ENCODE measurements at regions not wholly inside any gene's neighbourhood (a gene's known extent, or its start where the extent isn't known, plus 50 kb on each side); places are given as distances from the start of the nearest gene placed in this dataset.

DNA sequence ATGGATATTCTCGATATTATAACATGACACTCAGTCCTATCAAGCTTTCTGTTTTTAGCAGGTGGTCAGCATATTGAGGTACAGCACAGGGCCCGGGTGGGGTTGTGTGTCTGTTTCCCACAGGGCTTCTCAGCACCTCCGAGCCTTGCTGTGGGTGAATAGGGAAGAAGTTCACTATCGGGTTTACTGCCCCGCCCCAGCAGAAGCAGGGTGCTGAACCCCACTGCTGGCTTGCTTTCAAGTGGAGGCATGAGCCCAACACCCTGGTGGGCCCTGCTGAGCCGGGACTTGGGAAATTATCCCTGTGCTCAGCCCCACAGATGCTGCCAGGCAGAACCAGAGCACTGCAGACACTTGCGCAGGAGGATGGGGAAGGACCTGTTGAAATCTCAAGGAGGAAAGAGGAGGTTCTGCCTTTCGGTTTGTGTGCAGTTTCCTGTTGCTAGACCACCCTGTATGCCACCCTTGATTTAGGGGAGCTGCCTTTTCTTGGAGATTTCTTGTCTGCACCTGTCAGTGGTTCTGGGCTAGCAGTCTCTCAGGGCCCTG, 270.3 kb upstream of the SALL3 start:
- H3K27ac Mint-ChIP-seq, result no peak overlapping the region
- no peaks in the 10 kb centered on the region for H3K4me1 Mint-ChIP-seq
- no peak overlapping the region for H3K4me3 Mint-ChIP-seq
- no peaks in the 10 kb centered on the region for H3K36me3 Mint-ChIP-seq (ENCODE audit: low read depth)
- H3K9me3 Mint-ChIP-seq, result peaks cover 20% of the 10 kb centered on the region
- DNase-seq (no peak), ATAC-seq (no peak)
- no peaks in the 10 kb centered on the region for H3K27me3 Mint-ChIP-seq

DNA sequence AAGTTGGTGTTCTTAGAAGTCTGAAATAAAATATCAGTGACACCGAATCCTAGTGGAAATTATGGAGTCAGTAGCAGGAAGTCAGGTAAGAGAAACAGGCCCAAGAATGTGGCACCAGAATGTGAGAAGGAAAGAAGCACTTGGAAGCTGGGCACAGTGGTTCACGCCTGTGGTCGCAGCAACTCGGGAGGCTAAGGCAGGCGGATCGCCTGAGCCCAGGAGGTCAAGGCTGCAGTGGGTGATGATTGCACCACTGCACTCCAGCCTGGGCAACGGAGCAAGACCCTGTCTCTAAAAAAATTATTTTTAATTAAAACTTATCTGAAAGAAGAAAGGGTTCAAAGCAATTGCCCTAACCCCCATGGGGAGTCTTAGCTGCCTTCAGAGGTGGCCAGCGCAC, 268.3 kb upstream of the SALL3 start:
- no peak for ATAC-seq
- no peak for DNase-seq
- Mint-ChIP-seq H3K4me1 (no peaks in the 10 kb centered on the region), H3K9me3 (peaks cover 16% of the 10 kb centered on the region), H3K36me3 (ENCODE audit: low read depth) (no peaks in the 10 kb centered on the region), H3K27me3 (no peaks in the 10 kb centered on the region), H3K27ac (no peak overlapping the region), H3K4me3 (no peak overlapping the region)

GRCh38 chr18:78711971-78712370, 267.6 kb upstream of the SALL3 start:
- Mint-ChIP-seq H3K4me1 (no peaks in the 10 kb centered on the region), H3K27me3 (no peaks in the 10 kb centered on the region), H3K4me3 (no peak overlapping the region), H3K36me3 (ENCODE audit: low read depth) (no peaks in the 10 kb centered on the region), H3K9me3 (peaks cover 16% of the 10 kb centered on the region), H3K27ac (no peak overlapping the region)
- ATAC-seq (no peak), DNase-seq (no peak)

DNA sequence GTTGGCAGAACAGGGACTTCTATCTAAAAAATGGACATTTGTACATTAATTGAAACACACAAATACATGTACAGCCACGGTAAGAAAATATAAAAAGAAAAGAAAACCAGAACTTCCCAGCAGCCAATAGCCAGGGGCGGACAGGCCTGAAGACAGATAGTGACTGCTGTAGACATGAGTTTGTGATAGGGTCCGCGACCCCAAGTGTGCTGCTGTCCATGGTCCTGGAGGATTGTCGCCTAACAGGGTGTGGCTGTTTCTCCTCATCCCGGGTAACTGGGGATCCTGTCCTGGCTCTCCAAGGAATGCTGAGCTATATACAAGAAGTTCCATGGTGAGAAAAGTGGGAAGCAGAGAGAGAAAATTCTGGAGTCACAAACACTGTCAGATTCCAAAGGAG, 266.5 kb upstream of the SALL3 start:
- no peak for DNase-seq
- H3K36me3 Mint-ChIP-seq (ENCODE audit: low read depth), result no peaks in the 10 kb centered on the region
- ATAC-seq, result no peak
- H3K27me3 Mint-ChIP-seq, result no peaks in the 10 kb centered on the region
- no peak overlapping the region for H3K27ac Mint-ChIP-seq
- peaks cover 11% of the 10 kb centered on the region for H3K9me3 Mint-ChIP-seq
- no peak overlapping the region for H3K4me3 Mint-ChIP-seq
- no peaks in the 10 kb centered on the region for H3K4me1 Mint-ChIP-seq

- Mint-ChIP-seq H3K4me3 (no peak overlapping the region), H3K9me3 (peaks cover 4% of the 10 kb centered on the region), H3K27ac (no peak overlapping the region), H3K27me3 (no peaks in the 10 kb centered on the region), H3K36me3 (ENCODE audit: low read depth) (no peaks in the 10 kb centered on the region), H3K4me1 (no peaks in the 10 kb centered on the region)
- ATAC-seq (no peak), DNase-seq (no peak)
Observed at GRCh38 chr18:78713726-78714125, 265.9 kb upstream of the SALL3 start.

DNA sequence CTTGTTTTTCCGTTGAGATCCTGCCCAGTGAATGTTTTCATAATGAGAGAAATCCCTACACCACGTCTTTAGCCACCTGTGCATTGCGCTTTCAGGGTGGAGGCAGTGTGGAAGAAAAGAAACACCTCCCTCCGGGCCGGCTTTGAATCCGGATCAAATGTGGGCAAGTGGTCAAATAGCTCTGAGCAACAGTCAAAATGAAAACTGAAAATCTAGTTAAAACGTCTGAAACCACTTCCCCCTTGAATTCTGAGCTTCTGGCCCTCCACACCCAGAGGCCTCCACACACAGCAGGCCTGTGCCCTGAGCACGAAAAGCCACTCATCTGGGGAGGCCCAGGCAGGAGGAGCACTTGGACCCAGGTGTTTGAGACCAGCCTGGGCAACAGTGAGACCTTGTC, 263.6 kb upstream of the SALL3 start:
- no peak for ATAC-seq
- Mint-ChIP-seq H3K36me3 (ENCODE audit: low read depth) (no peaks in the 10 kb centered on the region), H3K27ac (no peak overlapping the region), H3K9me3 (no peaks in the 10 kb centered on the region), H3K4me3 (no peak overlapping the region), H3K4me1 (no peaks in the 10 kb centered on the region), H3K27me3 (peaks cover 2% of the 10 kb centered on the region)
- DNase-seq, result no peak

DNA sequence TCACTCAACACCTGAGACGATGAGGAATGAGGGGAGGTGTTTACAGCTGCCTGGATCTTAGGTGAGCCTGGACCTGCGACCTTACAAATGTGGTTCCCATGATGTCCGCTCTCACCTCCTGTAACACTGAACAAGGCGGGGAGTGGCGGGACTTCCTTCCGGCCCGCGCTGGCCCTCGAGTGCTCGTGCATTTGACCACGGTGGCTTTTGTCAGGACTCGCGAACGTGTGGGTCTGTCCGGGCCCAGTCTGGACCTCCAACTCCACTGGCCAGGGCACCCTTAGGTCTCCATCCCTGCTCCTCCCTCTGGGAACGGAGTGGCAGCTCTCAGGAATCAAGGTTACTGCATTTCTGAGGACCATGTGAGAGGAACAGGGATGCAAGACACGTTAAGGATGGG, 263.0 kb upstream of the SALL3 start:
- H3K4me1 Mint-ChIP-seq, result no peaks in the 10 kb centered on the region
- no peak overlapping the region for H3K4me3 Mint-ChIP-seq
- H3K9me3 Mint-ChIP-seq, result no peaks in the 10 kb centered on the region
- DNase-seq (no peak), ATAC-seq (no peak)
- H3K36me3 Mint-ChIP-seq (ENCODE audit: low read depth), result no peaks in the 10 kb centered on the region
- H3K27me3 Mint-ChIP-seq, result peaks cover 4% of the 10 kb centered on the region
- no peak overlapping the region for H3K27ac Mint-ChIP-seq

DNA sequence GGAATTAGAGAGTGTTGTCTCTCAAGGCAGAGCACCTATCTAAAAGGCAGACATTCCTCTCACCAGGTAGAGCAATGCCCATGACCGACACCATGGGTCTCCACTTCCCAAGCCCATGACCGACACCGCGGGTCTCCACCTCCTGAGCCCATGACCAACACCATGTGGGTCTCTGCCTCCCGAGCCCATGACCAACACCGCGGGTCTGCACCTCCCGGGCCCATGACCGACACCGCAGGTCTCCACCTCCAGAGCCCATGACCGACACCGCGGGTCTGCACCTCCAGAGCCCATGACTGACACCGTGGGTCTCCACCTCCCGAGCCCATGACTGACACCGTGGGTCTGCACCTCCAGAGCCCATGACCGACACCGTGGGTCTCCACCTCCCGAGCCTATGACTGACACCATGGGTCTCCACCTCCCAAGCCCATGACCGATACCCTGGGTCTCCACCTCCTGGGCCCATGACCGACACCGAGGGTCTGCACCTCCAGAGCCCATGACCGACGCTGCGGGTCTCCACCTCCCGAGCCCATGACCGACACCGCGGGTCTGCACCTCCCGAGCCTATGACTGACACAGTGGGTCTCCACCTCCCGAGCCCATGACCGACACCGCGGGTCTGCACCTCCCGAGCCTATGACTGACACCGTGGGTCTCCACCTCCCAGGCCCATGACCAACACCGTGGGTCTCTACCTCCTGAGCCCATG, 262.4 kb upstream of the SALL3 start:
- Mint-ChIP-seq H3K4me1 (no peaks in the 10 kb centered on the region), H3K27me3 (peaks cover 9% of the 10 kb centered on the region), H3K4me3 (no peak overlapping the region), H3K36me3 (ENCODE audit: low read depth) (no peaks in the 10 kb centered on the region), H3K27ac (no peak overlapping the region), H3K9me3 (no peaks in the 10 kb centered on the region)
- no peak for ATAC-seq
- no peak for DNase-seq

DNA sequence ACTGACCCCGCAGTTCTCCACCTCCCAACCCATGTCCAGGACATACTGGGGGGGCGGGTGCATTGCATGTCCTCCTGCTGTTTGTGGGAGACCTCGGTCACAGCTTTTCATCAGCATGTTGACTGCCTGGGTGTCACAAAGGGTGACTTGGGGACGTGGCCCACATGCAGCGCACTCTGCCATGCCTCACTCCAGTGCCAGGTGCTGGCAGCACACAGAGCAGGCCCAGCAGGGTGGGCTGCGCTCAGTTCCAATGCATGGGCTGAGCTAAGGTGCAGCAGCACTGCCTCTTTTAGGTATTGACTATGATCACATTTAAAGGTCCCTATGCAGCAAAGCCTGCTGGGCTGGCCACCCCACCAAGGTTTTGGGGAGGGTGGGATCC, 261.9 kb upstream of the SALL3 start:
- H3K36me3 Mint-ChIP-seq (ENCODE audit: low read depth), result no peaks in the 10 kb centered on the region
- peaks cover 9% of the 10 kb centered on the region for H3K27me3 Mint-ChIP-seq
- ATAC-seq (no peak), DNase-seq (no peak)
- H3K27ac Mint-ChIP-seq, result no peak overlapping the region
- no peak overlapping the region for H3K4me3 Mint-ChIP-seq
- no peaks in the 10 kb centered on the region for H3K9me3 Mint-ChIP-seq
- no peaks in the 10 kb centered on the region for H3K4me1 Mint-ChIP-seq

DNA sequence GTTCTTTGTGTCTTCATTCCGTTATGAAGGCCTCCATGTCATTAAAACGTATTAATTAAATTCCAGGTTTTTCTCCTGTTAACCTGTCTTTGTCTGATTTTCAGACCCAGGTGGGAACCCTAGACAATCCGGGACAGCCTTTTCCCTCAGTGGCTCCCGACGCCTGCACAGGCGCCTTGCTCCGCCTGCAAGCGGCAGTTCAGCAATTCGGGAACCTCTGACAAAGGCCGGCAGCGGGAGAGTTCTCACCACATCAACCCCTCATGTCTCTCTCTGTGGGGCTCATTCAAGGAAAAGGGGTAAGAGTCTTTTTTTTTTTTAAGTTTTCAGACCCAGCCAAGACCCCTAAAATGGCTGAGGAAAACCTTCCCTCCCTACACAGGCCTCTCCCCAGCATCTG, 259.8 kb upstream of the SALL3 start:
- H3K9me3 Mint-ChIP-seq, result no peaks in the 10 kb centered on the region
- peaks cover 11% of the 10 kb centered on the region for H3K27me3 Mint-ChIP-seq
- H3K27ac Mint-ChIP-seq, result no peak overlapping the region
- H3K36me3 Mint-ChIP-seq (ENCODE audit: low read depth), result no peaks in the 10 kb centered on the region
- H3K4me1 Mint-ChIP-seq, result no peaks in the 10 kb centered on the region
- no peak overlapping the region for H3K4me3 Mint-ChIP-seq
- ATAC-seq (no peak), DNase-seq (no peak)

- no peak overlapping the region for H3K27ac Mint-ChIP-seq
- DNase-seq (no peak), ATAC-seq (no peak)
- no peaks in the 10 kb centered on the region for H3K9me3 Mint-ChIP-seq
- peaks cover 11% of the 10 kb centered on the region for H3K27me3 Mint-ChIP-seq
- H3K4me3 Mint-ChIP-seq, result no peak overlapping the region
- H3K36me3 Mint-ChIP-seq (ENCODE audit: low read depth), result no peaks in the 10 kb centered on the region
- no peaks in the 10 kb centered on the region for H3K4me1 Mint-ChIP-seq
Observed at GRCh38 chr18:78720456-78721237, 259.0 kb upstream of the SALL3 start.

DNA sequence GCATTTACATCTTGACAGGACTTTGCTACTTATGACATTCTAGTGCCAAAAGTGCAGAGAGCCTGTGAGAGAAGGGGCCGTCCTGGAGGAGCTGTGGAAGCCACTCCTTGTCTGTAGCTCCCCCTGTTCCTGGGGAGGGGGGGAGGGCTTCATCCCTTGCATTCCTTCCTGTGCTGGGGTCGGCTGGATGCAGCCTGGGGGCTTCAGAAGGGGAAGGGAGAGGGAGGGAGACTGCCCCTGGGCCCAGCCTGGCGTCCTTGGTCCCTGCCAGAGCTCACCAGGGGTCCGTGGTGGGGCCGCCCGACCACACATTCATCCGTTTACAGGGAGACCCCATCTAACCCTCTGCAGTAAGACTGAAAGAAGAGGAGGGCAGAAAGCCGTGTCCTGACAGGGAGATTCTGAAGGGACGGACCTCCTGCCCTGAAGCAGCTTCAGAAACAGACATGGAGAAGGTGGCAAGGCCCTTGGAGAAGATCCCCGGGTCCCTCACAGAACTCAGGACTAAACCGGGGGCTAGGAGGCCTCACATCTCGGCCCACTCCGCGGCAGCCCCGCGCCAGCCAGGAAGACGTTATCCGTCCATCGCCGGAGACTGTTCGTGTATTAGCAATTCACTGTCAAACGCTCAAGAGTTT, 258.3 kb upstream of the SALL3 start:
- no peak overlapping the region for H3K4me3 Mint-ChIP-seq
- no peaks in the 10 kb centered on the region for H3K9me3 Mint-ChIP-seq
- no peaks in the 10 kb centered on the region for H3K4me1 Mint-ChIP-seq
- H3K36me3 Mint-ChIP-seq (ENCODE audit: low read depth), result no peaks in the 10 kb centered on the region
- no peak overlapping the region for H3K27ac Mint-ChIP-seq
- no peak for ATAC-seq
- peaks cover 11% of the 10 kb centered on the region for H3K27me3 Mint-ChIP-seq
- no peak for DNase-seq

DNA sequence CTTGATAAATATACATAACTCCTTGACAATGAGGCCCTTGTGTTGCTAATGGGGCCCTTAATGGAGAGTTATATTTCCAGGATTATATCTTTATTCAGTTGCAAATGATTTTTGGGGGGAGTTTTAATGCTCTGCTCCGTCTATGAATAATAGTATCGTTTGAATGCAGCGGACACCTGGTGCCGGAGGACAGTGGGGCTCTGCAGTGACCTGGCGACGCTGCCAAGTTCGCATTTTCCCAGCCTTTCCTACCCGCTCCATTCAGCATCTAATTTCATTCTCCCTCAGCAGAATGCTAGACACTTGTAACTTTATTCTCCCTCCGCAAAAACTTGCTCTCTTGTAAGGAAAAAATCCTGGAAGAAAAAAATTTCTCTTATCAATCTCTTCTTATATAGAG, 257.6 kb upstream of the SALL3 start:
- no peak for ATAC-seq
- Mint-ChIP-seq H3K27ac (no peak overlapping the region), H3K36me3 (ENCODE audit: low read depth) (no peaks in the 10 kb centered on the region), H3K4me3 (no peak overlapping the region), H3K4me1 (no peaks in the 10 kb centered on the region), H3K27me3 (peaks cover 11% of the 10 kb centered on the region), H3K9me3 (no peaks in the 10 kb centered on the region)
- no peak for DNase-seq

DNA sequence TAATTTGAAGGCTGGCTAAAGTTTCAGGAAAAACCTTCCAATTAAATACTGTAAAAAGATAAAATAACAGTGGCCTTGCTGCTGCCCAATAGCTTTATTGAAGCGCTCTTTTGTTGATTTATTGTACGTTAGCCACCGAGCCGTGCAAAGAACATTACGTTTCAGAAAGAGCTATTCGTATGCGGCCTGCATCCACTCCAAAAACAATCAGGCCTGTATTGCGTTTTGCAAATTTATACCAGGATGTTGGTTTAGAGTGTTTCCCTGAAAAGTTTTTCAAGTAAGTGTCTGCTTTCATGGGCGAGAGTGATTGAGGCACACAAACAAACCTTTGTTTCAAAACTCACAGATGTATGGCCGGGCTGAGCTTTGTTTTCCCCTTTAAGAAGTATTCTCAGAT, 257.2 kb upstream of the SALL3 start:
- Mint-ChIP-seq H3K27ac (no peak overlapping the region), H3K4me1 (no peaks in the 10 kb centered on the region), H3K9me3 (no peaks in the 10 kb centered on the region), H3K36me3 (ENCODE audit: low read depth) (no peaks in the 10 kb centered on the region), H3K4me3 (no peak overlapping the region), H3K27me3 (peaks cover 11% of the 10 kb centered on the region)
- DNase-seq (no peak), ATAC-seq (no peak)
